GM23248 (cell line): ENCODE measurements at regions not wholly inside any gene's neighbourhood (a gene's known extent, or its start where the extent isn't known, plus 50 kb on each side); places are given as distances from the start of the nearest gene placed in this dataset.

Experiments
- EZH2 ChIP-seq: fragments of 200-600 bp; sonication (generic); IDR thresholded peaks from 2 replicates; pipeline ENCODE4 v1.6.1; 2018; ENCODE audit warnings: antibody characterized with exemption, mild to moderate bottlenecking; ENCODE audit not compliant: insufficient read depth, poor library complexity, severe bottlenecking
- EZH2phosphoT487 ChIP-seq: fragments of 200-600 bp; sonication (generic); IDR thresholded peaks from 2 replicates; pipeline ENCODE4 v1.6.1; 2018; ENCODE audit warnings: antibody characterized with exemption, moderate library complexity, mild to moderate bottlenecking, low read depth; ENCODE audit not compliant: insufficient read depth

DNA sequence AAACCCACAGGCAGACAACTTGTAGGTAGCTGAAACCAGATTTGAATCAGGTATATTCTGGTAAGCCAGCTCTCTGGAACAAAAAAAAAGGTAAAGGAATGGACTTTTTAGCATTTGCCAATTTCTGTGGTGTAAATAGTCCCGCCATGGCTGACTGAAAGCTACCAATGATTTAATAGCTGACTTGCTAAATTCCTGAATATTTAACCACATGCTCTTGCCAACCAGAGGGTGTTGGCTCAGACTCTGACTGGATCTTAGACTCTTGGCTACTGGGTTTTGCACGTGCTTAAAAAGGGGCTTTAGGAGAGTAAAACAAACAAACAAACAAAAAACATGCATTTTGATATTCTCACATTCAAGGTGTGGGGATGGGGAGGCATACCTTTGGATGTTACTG, 600.0 kb upstream of the CDH4 start:
- TF ChIP-seq EZH2 (no peak), EZH2phosphoT487 (no peak)
